SIG-M5 treated with dmso at 0.1 percent for 504 hours (cell line): ENCODE measurements at regions not wholly inside any gene's neighbourhood (a gene's known extent, or its start where the extent isn't known, plus 50 kb on each side); places are given as distances from the start of the nearest gene placed in this dataset.

Source experiments
- DNase-seq: peaks from one replicate; lab custom pipeline; 2025; ENCODE audit not compliant: unreplicated experiment; lab: John Stamatoyannopoulos, UW

DNA sequence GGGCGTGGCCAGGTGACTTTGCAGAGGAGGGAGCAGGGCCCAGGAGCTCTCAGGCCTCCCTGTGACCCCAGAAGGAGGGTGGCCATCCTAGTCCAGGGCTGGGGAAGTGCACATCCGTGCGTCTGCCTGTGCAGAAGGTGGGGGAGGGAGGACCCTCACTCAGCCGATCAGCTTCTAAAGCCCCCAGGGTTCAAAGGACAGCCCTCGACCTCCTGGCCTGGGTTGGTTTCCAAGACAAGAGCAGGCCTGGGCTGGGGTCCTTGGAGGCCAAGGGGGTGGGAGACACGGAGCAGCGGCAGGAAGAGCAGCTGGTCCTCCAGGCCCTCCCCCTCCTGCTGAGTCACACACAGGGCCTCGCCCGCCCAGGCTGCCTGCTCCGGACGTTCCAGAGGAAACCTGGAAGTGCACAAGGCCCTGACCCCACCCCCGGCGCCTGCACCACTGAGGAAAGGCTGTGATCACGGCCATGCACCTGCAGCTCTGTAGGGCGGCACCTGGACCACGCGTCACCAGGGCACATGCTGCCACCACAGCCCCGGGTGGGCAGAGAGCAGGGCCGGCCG is 67.1 kb upstream of the ZNF469 start:
- DNase-seq, result no peak

DNA sequence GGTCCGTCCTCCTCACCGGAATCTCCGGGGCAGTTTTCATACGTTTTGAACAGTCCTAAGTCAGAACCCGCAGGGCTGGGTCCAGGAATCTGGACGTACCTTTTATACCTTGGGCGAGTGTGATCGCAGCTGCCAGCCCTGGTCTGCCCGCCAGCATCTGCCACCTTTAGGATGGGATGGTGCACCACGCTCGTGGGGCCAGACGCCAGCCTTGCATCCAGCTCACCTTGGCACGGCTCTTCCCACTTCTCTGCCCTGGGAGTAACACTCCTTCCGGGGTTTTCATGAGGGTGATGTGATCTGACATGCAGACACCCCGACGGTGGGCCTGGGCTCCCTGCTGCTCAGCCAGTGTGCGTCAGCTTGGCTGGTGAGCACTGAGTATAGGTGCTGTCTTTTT is 66.6 kb upstream of the ZNF469 start:
- DNase-seq, result no peak

DNA sequence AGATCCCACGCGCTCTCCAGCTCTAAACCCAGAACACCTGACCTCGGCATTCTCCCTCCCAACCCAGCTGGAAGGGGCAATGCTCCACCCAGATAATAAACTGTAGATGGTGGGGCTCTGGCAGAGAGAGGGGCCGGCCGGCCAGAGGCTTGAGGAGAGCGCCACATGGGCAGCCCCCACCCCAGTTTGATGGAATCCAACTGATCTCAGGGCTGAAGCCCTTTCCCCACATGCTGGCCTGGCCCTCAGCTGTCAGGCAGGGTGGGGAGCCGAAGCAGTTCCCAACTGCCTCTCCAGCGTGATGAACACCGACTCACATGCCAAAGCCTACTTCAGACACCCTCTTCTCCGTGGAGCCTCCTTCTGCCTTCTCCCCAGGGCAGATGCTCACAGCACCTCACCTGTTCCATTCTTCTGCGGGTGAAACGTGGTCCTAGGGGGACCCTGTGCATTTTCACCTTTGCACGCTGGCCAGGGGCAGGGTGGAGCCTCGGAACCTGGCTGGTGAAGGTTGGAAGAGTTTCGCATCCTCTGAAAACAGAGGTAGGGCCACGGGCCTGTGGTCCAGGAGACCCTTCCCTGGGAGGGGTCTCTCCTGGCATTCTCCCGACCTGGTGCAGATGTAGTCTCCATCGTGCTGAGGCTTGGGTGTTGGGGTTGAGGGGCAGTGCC is 65.7 kb upstream of the ZNF469 start:
- no peak for DNase-seq

- no peak for DNase-seq
Measured at GRCh38 chr16:88317613-88317965, 65.2 kb upstream of the ZNF469 start.

GRCh38 chr16:88318051-88318450 is 64.7 kb upstream of the ZNF469 start:
- DNase-seq, result no peak

DNA sequence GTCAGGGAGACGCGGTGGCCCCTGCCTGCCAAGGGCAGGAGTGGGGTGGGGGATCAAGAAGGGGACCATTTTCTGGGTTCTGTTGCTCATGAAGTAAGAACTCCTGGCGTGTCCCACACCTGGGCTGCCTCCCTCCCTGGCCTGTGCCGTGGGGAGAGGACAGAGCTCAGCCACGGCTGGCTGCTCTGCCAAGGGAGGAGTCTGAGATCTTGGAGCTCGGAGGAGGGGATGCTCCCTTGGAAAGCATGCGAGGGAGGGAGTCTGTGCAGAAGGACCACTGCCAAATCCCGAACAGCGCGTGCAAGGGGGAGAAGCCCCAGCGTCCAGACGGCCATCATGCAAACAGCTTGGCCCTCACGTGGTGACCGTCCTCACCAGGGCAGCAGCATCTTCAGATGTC is 64.2 kb upstream of the ZNF469 start:
- no peak for DNase-seq

GRCh38 chr16:88319116-88319965 is 63.4 kb upstream of the ZNF469 start:
- DNase-seq, result no peak

DNA sequence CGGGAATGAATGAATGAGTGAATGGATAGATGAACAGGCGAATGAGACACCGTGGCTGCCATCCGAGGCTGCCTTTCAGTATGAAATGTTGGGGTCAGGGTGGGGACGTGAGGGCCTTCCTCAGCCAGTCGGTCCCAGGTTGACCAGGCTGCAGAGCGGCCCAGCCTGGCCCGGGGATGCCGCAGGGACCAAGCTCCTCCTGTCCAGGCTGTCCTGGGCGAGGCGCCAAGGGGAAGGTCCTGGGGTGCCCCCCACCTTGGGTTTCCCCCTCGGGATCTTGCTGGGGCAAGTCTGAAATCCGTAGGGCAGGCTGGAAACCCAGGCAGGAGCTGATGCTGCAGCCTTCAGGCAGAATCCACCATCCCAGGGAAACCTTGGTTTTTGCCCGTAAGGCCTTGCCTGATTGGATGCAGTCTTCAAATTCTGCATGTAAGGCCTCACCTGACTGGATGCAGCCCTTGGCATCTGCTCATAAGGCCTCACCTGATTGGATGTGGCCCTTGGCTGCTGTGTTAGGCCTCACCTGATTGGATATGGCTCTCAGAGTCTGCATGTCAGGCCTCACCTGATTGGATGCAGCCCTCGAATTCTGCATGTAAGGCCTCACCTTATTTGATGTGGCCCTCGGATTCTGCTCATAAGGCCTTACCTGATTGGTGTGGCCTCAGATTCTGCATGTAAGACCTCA is 61.7 kb upstream of the ZNF469 start:
- no peak for DNase-seq

GRCh38 chr16:88321635-88322499 is 60.9 kb upstream of the ZNF469 start:
- no peak for DNase-seq

GRCh38 chr16:88322500-88322970 is 60.2 kb upstream of the ZNF469 start:
- no peak for DNase-seq

DNA sequence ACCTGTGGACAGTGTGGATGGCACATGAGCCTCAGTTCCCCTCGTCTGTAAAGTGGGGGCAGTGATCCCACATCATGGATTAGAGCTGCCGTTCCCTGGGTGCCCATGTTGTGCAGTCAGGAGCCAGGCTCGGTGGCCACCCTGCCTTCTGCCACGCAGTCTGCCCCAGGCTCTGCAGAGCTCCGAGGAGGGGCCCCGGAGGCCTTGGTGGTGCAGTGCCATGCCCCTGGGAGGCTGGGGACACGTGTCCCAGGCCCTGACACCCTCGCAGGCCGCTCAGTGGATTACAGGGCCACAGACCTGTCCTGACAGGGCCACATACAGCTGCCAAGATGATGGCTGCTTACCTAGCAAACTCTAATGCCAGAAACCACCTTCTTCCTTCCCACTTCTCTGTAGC is 59.7 kb upstream of the ZNF469 start:
- no peak for DNase-seq

- DNase-seq, result no peak
Measured at GRCh38 chr16:88323546-88324330, 59.0 kb upstream of the ZNF469 start.

GRCh38 chr16:88325087-88325750 is 57.5 kb upstream of the ZNF469 start:
- no peak for DNase-seq

DNA sequence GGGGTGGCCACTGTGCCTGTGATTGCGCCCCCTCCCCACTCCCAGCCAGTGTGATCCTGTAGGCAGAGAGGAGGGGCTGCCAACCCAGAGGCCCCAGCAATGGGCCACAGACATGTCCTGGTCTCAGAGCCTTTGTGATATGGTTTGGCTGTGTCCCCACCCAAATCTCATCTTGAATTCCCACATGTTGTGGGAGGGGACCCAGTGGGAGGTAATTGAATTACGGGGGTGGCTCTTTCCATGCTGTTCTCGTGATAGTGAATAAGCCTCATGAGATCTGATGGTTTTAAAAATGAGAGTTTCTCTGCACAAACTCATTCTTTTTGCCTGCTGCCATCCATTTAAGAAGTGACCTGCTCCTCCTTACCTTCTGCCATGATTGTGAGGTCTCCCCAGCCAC is 56.8 kb upstream of the ZNF469 start:
- DNase-seq, result no peak

- no peak for DNase-seq
Measured at GRCh38 chr16:88326611-88327485, 55.9 kb upstream of the ZNF469 start.

GRCh38 chr16:88327561-88328312 is 55.0 kb upstream of the ZNF469 start:
- no peak for DNase-seq

DNA sequence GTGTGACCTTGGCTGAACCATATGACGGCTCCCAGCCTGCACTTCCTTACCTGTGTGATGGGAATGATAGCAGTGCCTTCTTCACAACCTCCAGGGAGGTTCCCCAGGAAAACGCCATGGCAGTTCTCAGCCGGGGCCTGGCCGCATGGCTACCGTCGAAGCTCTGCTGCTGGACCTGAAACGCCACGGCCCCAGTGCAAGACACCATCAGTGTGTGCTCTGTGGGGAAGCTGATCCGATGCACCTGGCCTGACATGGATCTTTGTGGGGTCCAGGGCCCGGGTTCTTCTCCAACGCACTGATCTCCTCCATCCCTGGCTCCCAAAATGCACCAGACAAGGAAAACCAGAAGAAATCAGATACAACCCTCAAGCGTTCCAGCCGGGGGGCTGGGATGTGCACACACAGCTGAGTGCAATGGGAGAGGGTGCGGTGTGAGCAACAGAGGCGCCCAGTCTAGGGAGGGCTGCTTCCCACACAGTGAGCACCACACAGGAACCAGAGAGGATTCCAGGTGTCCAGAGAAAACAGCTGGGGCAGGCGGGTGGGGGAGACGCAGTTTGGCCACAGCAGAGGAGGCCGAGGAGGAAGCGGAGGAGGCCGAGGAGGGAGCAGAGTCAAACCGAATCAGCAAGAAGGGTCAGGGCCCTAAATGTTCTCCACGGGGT is 54.3 kb upstream of the ZNF469 start:
- no peak for DNase-seq
